Ishikawa (cell line): ENCODE measurements at regions not wholly inside any gene's neighbourhood (a gene's known extent, or its start where the extent isn't known, plus 50 kb on each side); places are given as distances from the start of the nearest gene placed in this dataset.

Source experiments
- CEBPB ChIP-seq: IDR thresholded peaks from 2 replicates; pipeline ENCODE4 v1.6.1; 2012
- MAX ChIP-seq: IDR thresholded peaks from 2 replicates; pipeline ENCODE4 v1.6.1; 2012
- NFIC ChIP-seq: IDR thresholded peaks from 2 replicates; pipeline ENCODE4 v1.6.1; 2012
- RAD21 ChIP-seq: IDR thresholded peaks from 2 replicates; pipeline ENCODE4 v1.6.1; 2012; ENCODE audit warnings: low read depth
- REST ChIP-seq: IDR thresholded peaks from 2 replicates; pipeline ENCODE4 v1.6.1; 2012; ENCODE audit warnings: low read depth, mild to moderate bottlenecking
- TAF1 ChIP-seq: IDR thresholded peaks from 2 replicates; pipeline ENCODE4 v1.6.1; 2012; ENCODE audit warnings: low read depth, mild to moderate bottlenecking
- TEAD4 ChIP-seq: IDR thresholded peaks from 2 replicates; pipeline ENCODE4 v1.6.1; 2012
- YY1 ChIP-seq: IDR thresholded peaks from 2 replicates; pipeline ENCODE4 v1.6.1; 2012; ENCODE audit warnings: low read depth
- ZBTB7A ChIP-seq: IDR thresholded peaks from 2 replicates; pipeline ENCODE4 v1.6.1; 2012; ENCODE audit warnings: low read depth

GRCh38 chr5:40167283-40167682 is 512.4 kb upstream of the PTGER4 start:
- TF ChIP-seq MAX (no peak), RAD21 (no peak), TAF1 (no peak), YY1 (no peak), NFIC (no peak), ZBTB7A (no peak), TEAD4 (no peak), REST (no peak), CEBPB (no peak)
